OCI-LY7 (cell line): ENCODE measurements at regions not wholly inside any gene's neighbourhood (a gene's known extent, or its start where the extent isn't known, plus 50 kb on each side); places are given as distances from the start of the nearest gene placed in this dataset.

Source experiments
- CTCF ChIP-seq: fragments of 200-600 bp; sonication (generic); conservative IDR thresholded peaks from 2 replicates; pipeline ENCODE4 v1.5.1; 2014; ENCODE audit warnings: mild to moderate bottlenecking, antibody characterized with exemption, low read length, moderate library complexity, mixed read lengths
- EZH2phosphoT487 ChIP-seq: fragments of 200-600 bp; sonication (generic); IDR thresholded peaks from 2 replicates; pipeline ENCODE4 v1.6.1; 2018; ENCODE audit warnings: low read depth, borderline replicate concordance, mild to moderate bottlenecking, mixed run types, antibody characterized with exemption, low read length, moderate library complexity, mixed read lengths

DNA sequence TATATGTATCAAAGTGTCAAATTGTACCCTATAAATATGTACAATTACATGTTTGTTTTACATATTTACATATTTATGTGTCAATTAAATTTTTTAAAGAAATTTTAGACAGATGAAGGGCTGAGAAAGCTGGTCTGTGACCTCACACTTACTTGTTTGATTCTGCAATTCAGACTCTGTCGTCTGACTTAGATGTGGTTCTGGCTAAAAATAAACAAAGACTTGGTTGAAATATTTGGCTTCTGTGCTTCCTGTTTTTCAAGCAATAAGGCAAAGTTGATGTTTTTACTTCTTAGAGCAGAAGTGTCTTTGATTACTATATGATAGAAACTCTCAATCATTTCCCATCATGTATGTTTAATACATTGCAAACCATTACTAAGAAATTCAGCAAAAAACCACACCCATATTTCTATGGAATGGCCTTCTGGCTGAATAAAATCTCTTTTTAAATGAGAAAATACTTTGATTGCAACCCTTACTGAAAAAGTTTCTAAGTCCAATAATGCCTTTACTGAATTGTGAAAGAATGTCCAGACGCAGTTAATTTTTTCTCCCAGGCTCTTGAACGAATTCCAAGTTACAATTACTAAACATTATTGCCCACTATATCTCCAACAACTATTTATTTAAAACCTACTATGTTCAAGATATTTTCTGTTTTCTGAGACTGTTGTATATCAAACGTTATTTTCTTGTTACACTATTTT lies 59.5 kb upstream of the PRKG1 start:
- no peak for TF ChIP-seq CTCF
- TF ChIP-seq EZH2phosphoT487: no peak
